Putamen (tissue), 1 donor: ENCODE measurements at regions not wholly inside any gene's neighbourhood (a gene's known extent, or its start where the extent isn't known, plus 50 kb on each side); places are given as distances from the start of the nearest gene placed in this dataset.

Experiments
- DNase-seq: peaks from one replicate; pipeline ENCODE4 v3.0.0-alpha.2; 2016; ENCODE audit warnings: low spot score

DNA sequence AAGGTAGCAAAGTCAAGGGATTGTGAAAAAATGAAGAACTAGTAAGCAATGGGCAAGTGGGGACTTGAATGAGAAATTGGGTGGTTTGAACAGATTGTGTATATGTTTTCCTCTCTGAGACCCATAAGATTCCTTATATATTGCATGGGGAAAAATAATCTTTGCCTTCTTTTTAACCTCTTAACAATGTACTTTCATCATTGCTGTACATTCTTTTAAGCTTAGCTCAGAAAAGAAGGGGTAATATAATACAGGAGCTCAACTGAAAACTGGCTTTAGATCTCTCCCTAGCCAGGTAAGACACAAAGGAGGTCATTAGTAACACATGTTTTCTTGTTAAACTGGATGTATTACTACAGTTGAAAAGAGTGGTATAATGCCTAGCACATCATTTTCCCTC is 287.2 kb downstream of the RNF144B start:
- DNase-seq = no peak

DNA sequence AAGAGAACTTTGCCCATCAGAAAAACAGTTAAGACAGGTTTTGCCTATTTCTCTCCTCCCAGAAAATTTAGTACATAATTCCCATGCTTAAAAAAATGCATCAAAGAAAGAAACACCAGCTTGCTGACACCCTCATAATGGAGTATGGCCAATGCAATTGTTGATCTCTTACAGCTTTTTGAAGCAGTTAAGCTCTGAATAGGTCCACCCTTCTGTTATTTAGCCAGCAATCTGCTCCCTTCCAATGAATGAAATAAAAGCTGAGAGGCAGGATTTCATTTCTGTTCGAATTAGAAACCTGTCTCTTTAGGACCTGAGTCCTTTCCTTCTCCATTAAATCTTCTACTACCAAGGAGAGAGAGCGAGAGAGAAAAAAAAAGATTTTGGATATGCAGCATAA is 288.7 kb downstream of the RNF144B start:
- no peak for DNase-seq

DNA sequence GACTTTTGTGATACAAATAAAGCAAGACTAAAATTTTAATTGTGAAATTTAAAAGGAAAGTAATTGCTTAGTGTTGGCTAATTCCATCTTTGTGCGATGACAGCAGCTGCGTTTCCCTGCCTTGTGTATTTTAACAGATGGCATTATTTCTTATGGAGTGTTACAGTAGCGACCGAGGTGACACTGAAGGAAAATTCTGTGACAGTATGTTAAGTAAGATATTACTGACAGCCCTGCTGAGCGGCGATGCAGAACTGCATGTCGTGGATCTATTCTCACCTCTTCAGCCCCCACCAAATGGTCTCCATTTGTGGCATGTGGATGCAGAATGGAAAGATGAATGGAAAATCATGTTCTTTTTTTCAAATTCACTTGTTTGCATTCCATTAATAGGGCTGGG is 289.4 kb downstream of the RNF144B start:
- no peak for DNase-seq

DNA sequence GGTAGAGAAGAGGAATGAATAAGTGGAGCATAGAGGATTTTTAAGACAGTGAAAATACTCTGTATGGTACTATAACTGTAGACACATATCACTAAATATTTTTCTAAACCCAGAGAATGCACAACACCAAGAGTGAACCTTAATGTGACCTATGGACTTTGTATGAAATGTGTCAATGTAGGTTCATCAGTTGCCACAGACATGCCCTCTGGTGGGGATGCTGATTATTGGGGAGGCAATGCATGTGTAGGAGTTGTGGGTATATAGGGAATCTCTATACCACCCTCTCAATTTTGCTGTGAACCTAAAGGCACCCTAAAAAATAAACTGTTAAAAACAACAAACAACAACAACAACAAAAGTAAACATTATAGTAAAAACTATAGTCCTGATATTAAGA is 293.7 kb downstream of the RNF144B start:
- DNase-seq = no peak

DNA sequence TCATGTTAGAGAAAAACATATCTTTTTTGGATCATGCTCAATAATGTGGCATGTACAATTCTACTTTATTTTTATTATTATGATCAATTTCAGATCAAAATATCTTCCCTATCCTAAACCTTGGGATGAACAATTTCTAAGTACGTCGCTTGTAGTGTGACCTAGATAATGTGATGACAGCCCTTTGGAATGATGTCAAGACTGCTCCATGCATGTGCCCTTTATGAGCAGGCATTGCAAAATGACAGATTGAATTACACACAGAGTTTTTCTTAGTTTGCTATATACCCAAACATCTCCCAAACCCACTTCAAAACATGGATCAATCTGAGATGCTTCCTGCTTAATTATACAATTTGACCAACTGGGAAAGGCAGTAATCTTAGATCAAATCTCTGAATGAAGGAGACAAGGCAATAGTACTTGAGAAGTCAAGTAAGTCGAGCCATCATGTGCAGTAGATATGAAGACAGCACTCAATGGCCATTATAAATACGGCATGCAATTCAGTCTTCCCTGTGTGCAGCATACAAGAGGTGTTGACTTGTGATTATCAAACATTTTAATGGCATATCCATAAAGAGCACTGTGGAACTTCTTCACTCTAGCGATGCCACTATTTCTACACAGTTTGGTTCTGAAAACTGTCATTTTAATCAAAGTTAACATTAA is 294.8 kb downstream of the RNF144B start:
- no peak for DNase-seq

DNA sequence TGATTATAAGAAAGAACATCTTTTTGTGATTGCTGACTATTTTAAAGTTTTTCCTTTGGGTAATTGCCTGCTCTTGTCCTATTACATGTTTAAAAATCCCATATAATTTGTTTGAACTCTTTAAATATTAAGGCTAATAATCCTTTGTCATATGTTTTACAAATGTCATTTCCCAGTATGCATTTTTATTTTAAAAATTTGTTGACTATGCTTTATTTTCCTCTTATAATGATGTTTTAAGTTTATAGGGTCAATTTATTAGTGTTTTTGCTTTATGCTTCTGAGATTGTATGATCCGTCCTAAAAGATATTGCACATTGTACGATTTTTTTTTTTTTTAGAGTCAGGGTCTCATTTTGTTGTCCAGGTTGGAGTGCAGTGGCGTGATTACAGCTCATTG is 297.2 kb downstream of the RNF144B start:
- no peak for DNase-seq

DNA sequence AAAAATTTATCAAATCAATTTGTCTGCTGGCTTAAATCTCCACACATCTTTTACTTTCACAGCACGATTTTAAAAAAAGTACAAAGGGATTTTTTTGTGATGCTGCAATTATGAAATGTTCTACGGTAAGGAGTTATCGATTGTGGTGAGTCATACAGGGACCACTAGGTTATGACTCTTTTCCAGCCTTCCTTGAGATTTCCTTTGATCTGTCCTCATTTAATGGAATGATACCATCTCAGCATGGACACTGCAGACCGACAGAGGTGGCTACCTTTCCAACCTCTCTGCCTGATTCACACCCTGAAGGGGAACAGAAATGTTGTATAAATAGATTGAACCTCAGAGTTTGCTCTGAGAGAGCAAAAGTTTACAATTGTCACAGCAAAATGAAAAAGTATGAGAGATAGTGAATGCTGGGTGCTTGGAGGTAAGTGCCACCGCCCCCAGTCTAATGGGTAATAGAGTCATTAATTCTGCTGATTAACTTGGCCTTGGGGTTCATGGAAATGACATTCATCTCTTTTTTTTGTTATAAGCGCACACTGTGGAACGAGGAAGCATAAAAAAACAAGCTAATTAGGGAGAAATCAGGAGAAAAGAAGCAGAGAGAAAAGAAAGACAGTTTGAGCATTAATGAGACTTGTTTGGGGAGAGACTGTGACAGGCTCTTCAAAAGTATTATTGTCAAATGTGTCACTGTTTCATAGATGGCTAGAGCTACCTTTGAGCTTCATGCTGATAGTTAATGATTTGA is 306.0 kb downstream of the RNF144B start:
- no peak for DNase-seq

DNA sequence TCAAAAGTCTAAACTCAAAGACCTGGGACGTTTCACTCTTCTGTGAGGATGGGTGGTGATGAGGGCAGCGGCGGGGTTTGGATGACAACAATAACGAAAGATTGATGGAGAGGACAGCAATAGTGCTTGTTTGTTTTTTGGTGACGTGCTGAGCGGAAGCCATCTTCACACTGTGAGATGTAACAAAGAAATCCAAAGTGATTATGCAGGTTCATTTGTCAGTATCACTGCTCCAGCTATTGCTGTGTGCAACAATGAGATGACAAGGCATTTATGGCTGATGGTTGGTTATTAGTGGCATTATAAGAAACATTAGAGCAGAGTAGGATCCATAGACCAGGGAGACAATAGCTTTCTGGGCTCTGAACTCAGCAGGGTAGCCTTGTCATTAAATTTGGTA is 306.7 kb downstream of the RNF144B start:
- DNase-seq = no peak

DNA sequence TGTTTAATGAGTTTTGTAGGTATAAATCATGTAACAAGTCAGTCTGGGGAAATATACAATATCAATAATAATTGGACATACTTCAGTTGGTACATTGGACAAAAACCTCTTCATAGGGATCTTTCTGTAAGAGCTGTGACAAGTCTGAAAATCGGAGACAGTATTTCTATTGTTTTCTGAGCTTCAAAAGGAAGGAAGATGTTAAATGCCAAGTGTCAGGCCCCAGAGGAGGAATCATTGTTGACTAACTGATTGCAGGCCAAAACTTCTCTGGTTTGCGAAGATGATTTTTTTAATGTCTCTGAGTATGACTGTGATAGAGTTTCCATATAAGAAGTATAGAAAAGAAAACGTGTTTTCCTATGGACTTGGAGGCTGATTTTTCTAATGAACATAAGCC is 316.4 kb downstream of the RNF144B start:
- DNase-seq = no peak

DNA sequence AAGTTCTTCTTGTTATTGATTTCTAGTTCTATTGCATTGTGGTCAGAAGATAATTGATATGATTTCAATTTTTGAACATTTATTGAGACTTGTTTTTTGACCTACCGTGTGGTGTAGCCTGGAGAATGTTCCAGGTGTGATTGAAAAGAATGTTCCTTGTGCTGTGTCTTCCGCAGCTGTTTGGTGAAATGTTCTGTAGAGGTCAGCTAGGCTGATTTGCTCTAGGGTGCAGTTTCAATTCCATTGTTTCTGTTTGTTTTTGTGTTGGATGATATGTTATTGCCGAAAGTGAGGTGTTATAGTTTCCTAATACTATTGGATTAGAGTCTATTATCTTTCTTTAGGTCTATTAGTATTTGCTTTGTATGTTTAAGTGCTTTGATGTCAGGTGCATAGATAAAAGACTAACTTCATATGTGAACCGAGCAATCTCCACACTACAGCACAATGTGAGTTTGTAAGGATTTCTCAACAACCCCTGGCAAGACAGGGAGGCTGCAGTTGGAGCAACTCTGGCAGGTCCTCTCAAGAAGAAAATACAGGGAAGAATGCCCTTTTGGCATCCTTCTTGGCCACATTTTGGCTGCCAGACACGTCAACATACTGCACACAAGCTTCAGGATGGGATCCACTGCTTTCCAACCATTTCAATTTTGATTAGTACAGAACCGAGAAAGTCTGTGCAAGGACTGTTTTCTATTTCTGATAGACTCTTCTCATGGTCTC is 320.7 kb downstream of the RNF144B start:
- DNase-seq = no peak

DNA sequence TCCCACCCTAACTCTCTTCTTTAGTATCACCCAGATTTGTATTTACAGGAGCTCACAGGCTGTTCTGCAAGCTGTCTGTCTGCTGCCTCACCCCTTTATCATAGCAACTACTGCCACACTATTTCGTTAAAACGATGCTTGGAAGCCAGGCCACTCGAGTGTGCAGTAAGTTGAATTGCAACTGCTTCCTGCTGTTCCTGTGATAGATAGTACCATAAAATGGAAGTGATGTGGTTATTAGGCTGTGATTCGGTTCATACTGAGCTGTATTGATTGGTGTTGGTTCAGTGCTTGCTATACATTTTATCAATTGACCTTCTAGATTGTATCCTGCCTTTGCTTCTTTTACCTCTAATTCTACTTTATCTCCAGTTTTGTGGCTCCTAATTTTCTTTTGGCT is 325.4 kb downstream of the RNF144B start:
- no peak for DNase-seq

DNA sequence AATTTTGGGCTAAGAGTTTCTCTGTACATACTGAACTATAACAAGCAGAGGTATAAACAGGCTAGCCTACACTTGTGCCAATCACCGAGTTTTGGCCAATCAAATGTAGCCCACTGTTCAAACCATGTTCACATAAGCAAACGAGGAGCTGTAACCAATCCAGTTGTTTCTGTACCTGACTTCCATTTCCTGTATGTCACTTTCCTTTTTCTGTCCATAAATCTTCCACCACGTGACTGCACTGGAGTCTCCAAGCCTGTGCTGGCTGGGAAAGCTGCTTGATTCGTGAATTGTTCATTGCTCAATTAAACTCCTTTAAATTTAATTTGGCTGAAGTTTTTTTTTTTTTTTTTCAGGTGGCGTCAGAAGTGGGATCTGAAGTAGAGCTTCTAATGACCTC is 332.9 kb downstream of the RNF144B start:
- no peak for DNase-seq

DNA sequence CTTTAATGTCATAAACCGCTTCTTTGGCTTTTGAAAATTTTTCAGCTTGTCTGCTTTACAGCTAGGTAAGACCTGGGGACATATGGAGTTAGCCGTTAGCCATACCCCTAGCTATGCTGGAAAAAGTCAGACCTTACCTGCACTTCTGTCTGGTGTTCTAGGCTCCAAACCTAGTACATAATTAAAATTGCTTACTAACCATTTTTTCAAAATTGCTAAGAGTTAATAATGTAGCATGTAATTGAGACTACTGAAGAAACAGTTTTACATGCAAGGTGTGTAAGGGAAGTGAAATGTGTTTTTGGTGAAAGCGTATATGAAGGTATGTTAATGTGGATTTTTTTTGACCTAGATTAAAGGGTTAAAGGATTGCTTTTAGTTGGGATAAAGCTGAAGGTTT is 336.9 kb downstream of the RNF144B start:
- no peak for DNase-seq

DNA sequence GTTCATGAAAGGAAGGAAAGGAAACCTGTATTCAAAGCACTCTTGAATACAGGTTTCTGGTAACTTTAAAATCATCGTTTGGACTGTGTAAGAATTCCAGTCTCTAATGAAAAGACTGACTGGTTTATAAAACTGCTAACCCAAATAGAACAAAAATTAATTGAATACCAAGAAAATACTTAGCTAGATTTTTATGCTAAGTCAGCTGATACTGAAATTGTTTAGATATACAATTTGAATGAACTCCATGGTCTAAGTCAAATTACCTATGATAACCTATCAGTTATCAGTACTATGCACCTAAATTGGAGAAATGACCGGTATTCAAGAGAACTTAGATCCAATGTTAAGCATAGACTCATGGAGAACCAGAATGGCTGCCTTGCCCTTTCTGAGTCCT is 338.3 kb downstream of the RNF144B start:
- no peak for DNase-seq

DNA sequence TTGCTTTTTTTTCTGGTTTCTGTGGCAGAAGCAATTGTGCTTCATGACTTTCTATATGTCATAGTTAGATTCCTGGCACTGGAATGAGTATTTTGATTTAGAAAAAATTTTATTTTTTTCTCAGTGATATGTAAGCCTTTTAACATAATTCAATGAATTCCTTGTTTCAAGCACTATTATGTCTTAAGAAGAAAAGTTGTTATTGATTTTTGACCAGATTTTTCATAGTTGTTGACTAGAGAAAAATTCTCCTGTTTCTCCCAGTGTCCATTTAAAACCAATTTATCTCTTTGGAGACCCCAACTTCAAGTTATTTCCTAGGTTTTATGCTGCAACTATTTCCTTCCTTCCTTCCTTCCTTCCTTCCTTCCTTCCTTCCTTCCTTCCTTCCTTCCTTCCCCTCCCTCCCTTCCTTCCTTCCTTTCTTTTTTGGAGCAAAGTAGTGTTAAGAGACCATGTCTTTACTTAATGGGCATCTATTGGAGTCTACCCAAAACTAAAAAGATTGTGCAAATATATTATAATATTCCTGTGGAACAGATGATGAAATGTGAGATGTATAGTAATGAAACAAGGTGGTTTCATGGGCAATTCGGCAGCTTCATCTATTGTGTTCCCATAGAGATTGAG is 346.9 kb downstream of the RNF144B start:
- DNase-seq = no peak

DNA sequence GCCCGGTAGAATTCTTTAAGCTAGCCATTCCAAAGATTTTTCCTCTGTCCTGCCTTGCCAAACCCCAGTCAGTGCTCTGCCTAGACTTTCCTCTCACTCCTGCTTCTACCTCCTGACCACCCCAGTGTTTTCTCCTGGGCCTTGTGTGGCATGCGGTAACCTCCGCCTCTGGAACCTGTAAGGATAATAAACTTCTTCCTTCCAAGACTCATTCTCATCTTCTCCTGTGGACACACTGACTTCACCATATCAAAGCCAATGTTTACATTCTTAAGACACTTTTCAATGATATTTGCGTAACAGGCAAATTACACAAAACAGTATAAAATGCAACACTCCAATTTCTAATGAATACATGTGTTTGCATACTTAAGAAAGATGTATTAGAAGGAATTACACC is 354.6 kb downstream of the RNF144B start:
- DNase-seq = no peak

DNA sequence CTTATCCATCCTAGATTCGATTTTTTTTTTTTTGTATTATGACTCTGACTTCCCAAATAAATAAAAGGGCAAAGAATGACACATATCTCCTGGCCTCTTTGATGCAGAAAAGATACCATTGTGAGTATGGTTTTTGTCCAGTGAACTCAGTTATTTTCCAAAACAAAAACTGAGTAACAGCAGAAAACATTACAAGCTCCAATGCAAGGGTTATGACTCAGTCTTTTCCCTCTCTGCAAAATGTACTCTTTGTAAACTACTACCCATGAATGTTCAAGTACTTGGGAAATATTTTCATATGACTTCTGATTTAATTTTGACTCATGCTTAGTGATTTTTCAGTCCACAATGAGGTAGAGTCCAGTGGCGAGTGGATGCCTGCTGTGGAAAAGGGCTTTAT is 355.3 kb downstream of the RNF144B start:
- DNase-seq = no peak

DNA sequence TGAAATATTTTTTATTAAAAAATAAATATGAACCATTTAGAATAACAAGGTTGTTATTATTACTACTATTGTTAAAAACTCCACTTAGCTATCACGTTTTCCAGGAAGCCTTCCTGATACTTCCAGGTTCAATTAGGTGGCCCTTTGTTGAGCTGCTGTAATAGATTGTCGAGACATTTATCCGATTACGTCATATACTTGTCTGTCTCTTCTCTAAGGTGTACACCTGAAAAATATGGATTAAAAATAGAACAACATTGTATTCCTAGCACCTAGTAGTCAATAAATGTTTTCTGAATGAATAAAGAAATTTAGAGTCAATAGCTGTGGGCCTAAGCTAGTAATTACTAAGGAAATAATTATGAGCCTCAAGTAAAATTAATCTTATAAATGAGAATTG is 359.6 kb downstream of the RNF144B start:
- DNase-seq = no peak

DNA sequence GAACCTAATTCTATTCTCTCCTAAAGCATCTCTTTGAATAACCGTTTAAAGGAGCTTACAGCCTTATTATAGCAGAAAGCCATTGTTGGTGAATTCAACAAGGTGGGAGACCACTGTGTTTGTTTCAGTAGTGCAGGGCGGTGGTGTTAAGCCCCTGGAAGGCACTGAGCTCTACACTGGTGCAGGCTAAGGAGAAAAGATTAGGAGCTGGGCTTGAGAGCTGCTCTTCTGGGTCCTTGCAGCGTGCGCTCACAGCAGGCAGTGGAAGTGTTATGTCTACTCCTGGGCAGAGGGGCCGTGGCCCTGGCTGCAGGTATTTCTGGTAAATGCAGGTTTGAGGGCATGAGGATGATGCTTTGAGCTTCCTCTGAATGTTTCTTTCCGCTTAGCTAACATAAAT is 361.2 kb downstream of the RNF144B start:
- no peak for DNase-seq

DNA sequence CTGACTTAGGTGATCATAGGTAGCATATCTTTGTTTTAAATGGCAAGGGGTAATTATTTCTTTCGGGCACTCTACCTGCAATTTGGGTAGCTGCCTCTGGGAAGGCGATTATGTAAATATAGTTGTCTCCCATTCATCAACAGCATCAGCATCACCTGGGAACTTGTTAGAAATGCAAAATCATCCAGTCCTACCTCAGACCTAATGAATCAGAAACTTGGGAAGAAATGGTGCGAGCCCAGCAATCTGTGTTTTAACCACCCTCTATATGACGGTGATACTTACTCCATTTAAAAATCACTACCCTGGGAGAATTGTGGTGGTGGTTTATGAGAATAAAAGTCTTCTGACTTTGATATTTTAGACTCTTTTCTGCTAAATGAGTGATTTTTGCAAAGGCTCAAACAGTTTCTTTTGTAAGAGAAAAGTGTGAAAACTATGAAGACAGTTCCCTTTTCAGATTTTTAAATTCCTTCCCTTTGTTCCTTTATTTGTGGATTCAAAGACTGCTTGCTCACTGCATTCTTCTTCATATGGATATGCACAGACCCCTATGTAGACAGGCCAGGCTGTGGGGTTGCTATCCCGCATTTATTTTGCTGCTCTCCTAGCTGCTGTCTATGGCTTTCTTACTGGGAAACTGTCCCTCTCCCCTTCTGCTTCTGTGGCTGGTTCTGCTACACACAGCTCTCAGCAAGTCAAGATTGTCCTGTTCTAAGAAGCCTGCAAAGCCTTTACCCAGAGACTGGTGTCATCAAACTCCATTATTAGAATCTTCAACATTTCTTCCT is 365.3 kb downstream of the RNF144B start:
- no peak for DNase-seq

DNA sequence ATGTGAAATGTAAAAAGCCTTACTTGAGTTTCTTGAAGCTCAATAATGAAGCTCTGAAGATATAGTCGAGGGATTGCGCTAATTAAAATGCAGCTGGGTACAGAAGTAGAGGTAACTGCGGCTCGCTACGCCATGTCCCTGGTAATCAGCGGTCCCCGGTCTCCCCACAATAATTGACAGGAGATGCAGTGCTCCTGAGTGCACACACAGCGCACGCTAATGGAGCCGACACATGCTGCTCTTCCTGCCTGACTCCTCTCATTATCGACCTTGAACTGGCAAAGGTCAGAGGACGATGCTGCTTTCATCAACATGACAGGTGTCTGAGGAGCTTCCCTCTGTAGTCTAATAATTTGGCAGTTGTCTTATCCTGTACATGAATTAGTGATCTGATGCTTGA is 365.9 kb downstream of the RNF144B start:
- DNase-seq = no peak

DNA sequence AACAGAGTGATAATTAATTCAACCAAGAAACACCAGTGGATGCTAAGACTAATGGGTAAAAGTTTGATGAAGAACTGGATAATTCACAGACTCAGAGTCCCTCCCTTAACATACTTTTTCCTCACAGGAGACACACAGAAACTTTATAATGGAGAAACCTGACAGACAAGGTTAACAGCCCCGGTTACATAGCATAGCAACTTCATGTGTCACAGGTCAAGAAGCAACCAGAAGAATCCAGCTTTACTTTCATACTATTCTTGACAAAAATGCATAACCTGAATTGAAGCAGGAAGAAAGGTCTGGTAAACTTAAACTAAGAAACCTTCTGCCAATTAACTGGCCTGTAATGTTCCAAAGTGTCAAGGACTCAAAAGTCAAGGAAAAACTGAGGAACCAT is 375.9 kb downstream of the RNF144B start:
- no peak for DNase-seq
